Right atrium auricular region (tissue), 2 donors: ENCODE measurements at regions not wholly inside any gene's neighbourhood (a gene's known extent, or its start where the extent isn't known, plus 50 kb on each side); places are given as distances from the start of the nearest gene placed in this dataset.

Experiments used
- DNase-seq: peaks from one replicate; pipeline ENCODE4 v3.0.0-alpha.2; 2019; ENCODE audit warnings: low spot score
- H3K27ac ChIP-seq, 2 donors: fragments of 200-600 bp; sonication (generic); 1 replicate in 1 of 2; 2 replicates in 1 of 2; pipeline ENCODE4 v1.5.1; 2016 to 2019
- H3K27me3 ChIP-seq, 2 donors: fragments of 200-600 bp; sonication (generic); one replicate each; pipeline versions ENCODE4 v1.5.1 to v1.6.0; 2017 to 2019
- H3K36me3 ChIP-seq: fragments of 200-600 bp; sonication (generic); one replicate; pipeline ENCODE4 v1.5.1; 2016
- H3K4me1 ChIP-seq, 2 donors: fragments of 200-600 bp; sonication (generic); one replicate each; pipeline versions ENCODE4 v1.5.1 to v1.6.0; 2017 to 2019
- H3K4me3 ChIP-seq, 2 donors: fragments of 200-600 bp; sonication (generic); 1 replicate in 1 of 2; 2 replicates in 1 of 2; pipeline ENCODE4 v1.5.1; 2017 to 2019; ENCODE audit warnings: mild to moderate bottlenecking in 1 of 2, moderate library complexity in 1 of 2
- H3K9me3 ChIP-seq, 2 donors: fragments of 200-600 bp; sonication (generic); one replicate each; pipeline ENCODE4 v1.5.1; 2019
- CTCF ChIP-seq, 2 donors: fragments of 200-600 bp; sonication (generic); IDR thresholded peaks; one replicate each; pipeline ENCODE4 v1.5.1; 2019; ENCODE audit warnings: antibody characterized with exemption in 2 of 2

DNA sequence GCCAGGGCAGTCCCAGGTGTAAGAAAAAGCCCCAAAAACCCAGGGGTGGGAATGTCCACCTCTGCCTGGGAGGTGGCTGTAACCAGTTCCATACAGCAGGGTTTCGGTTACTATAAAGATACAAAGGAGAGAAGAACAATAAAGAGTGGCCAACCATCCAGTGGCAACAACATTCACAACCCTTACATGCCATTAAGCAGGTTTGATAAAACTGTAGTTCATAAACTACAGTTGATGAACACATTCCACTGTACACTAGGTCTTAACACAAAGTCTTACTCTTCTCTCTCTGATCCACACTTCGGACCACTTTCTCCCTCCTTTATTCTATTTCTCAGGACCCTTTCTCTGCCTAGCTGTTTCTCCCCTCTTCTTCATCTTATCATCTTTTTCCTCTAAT is 152.0 kb downstream of the TLE3 start:
- no peak overlapping the region for H3K4me3 ChIP-seq
- no peaks in the 10 kb centered on the region for H3K27me3 ChIP-seq
- no peak for DNase-seq
- H3K9me3 ChIP-seq: no peaks in the 10 kb centered on the region
- H3K4me1 ChIP-seq: no peaks in the 10 kb centered on the region
- no peak for TF ChIP-seq CTCF (IDR thresholded peaks at IDR 0.05)
- H3K36me3 ChIP-seq: no peaks in the 10 kb centered on the region
- no peak overlapping the region for H3K27ac ChIP-seq

- no peak overlapping the region for H3K4me3 ChIP-seq
- H3K9me3 ChIP-seq: no peaks in the 10 kb centered on the region
- H3K27me3 ChIP-seq: no peaks in the 10 kb centered on the region
- no peaks in the 10 kb centered on the region for H3K36me3 ChIP-seq
- no peak for DNase-seq
- H3K27ac ChIP-seq: no peak overlapping the region
- H3K4me1 ChIP-seq: no peaks in the 10 kb centered on the region
- TF ChIP-seq CTCF (IDR thresholded peaks at IDR 0.05): no peak
Measured at GRCh38 chr15:69946870-69947269, 150.8 kb downstream of the TLE3 start.

- TF ChIP-seq CTCF (IDR thresholded peaks at IDR 0.05): no peak
- no peaks in the 10 kb centered on the region for H3K4me1 ChIP-seq
- H3K4me3 ChIP-seq: no peak overlapping the region
- H3K27ac ChIP-seq: no peak overlapping the region
- no peak for DNase-seq
- no peaks in the 10 kb centered on the region for H3K27me3 ChIP-seq
- H3K36me3 ChIP-seq: no peaks in the 10 kb centered on the region
- no peaks in the 10 kb centered on the region for H3K9me3 ChIP-seq
Measured at GRCh38 chr15:69947394-69947793, 150.3 kb downstream of the TLE3 start.

DNA sequence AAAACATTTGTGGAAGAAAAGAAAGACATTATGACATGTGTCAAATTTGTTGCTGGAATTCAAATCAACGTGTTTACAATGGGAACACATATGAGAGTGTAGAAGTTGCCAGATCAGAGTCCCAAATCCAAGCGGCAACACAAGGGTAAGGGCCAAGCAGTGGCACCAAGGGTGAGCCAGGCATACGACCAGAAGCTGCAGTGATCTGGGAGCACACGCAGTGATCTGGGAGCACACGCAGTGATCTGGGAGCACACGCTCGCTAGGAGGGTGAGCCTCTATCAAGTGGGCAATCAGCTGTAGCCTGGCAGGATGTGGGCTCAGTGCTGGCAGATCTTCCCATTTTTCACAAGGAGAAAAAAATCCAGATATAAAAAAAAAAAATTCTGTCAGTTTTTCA is 148.2 kb downstream of the TLE3 start:
- no peak for TF ChIP-seq CTCF (IDR thresholded peaks at IDR 0.05)
- no peaks in the 10 kb centered on the region for H3K27me3 ChIP-seq
- H3K36me3 ChIP-seq: no peaks in the 10 kb centered on the region
- H3K4me1 ChIP-seq: no peaks in the 10 kb centered on the region
- no peak for DNase-seq
- H3K9me3 ChIP-seq: no peaks in the 10 kb centered on the region
- H3K27ac ChIP-seq: no peak overlapping the region
- no peak overlapping the region for H3K4me3 ChIP-seq

GRCh38 chr15:69951256-69951897 is 146.3 kb downstream of the TLE3 start:
- TF ChIP-seq CTCF (IDR thresholded peaks at IDR 0.05): no peak
- DNase-seq: no peak

DNA sequence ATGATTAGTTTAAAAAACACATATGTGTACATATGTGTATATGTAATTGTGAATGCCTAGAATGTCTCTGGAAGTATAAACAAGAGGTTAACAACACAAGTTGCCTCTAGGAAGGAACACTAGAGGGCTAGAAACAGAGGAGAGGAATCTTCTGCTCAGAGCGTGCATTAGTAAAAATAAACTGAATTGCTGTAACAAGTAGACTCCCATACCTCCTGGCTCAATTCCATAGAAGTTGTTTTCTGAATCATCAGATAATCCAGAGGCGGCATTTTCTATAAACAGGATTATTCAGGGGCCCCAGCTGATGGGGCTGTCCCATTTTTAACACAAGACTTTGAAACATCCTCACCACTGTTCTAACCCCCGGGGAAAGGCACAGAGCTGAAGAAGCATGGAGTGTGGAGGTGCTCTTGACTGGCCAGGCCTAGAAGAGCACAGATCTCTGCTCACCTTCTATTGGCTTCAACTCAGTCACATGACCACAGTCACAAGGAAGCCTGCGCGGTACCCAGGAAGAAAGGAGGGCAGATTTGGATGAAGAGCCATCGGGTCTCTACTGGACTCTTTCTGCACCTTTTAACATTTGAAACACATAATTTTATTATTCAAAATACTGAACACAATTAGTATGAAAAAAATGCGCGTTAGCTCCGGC is 145.7 kb downstream of the TLE3 start:
- Histone ChIP-seq H3K27me3 (no peaks in the 10 kb centered on the region), H3K27ac (no peak overlapping the region), H3K9me3 (no peaks in the 10 kb centered on the region), H3K4me1 (no peaks in the 10 kb centered on the region), H3K36me3 (no peaks in the 10 kb centered on the region), H3K4me3 (no peak overlapping the region)
- no peak for DNase-seq
- peak in 1 of 2 donors; percentile 12 for TF ChIP-seq CTCF (IDR thresholded peaks at IDR 0.05)

More at GRCh38 chr15:69951256-69951897, 146.3 kb downstream of the TLE3 start:
- Histone ChIP-seq H3K27me3 (no peaks in the 10 kb centered on the region), H3K27ac (no peak overlapping the region), H3K4me1 (no peaks in the 10 kb centered on the region), H3K9me3 (no peaks in the 10 kb centered on the region), H3K36me3 (no peaks in the 10 kb centered on the region), H3K4me3 (no peak overlapping the region)
